CD4-positive, CD25-positive, alpha-beta regulatory T cell (primary cell): ENCODE measurements at regions not wholly inside any gene's neighbourhood (a gene's known extent, or its start where the extent isn't known, plus 50 kb on each side); places are given as distances from the start of the nearest gene placed in this dataset.
A peak's percentile ranks its signal among the peaks of the same experiment; 100 is the strongest.
"Not testable (repeated sequence)": the region's sequence is repeated elsewhere in the genome, so short reads cannot be mapped to it uniquely, and the experiment has no call there.

ENCODE experiments used
- ATAC-seq, 2 donors: fragments of 150-1000 bp; cut with Tn5 transposase; one replicate each; pipeline ENCODE4 v1.10.0; 2021; ENCODE audit warnings: low read depth in 2 of 2, moderate number of reproducible peaks in 2 of 2, moderate library complexity in 1 of 2
- DNase-seq, 3 donors: peaks; one replicate each; pipeline versions ENCODE4 v3.0.0 to v3.0.0-alpha.2; 2012 to 2022; ENCODE audit warnings: mixed read lengths in 1 of 3
- H3K27ac ChIP-seq: one replicate; pipeline ENCODE4 v1.7.0; 2013; ENCODE audit warnings: mild to moderate bottlenecking, low read length; ENCODE audit not compliant: insufficient read depth, poor library complexity, severe bottlenecking
- H3K27me3 ChIP-seq: one replicate; pipeline ENCODE4 v1.7.0; 2013; ENCODE audit warnings: low read length; ENCODE audit not compliant: control insufficient read depth, insufficient read depth
- H3K36me3 ChIP-seq: one replicate; pipeline ENCODE4 v1.7.0; 2013; ENCODE audit warnings: mild to moderate bottlenecking, low read length, moderate library complexity; ENCODE audit not compliant: control insufficient read depth, insufficient read depth
- H3K4me1 ChIP-seq: 2 replicates; pipeline ENCODE4 v1.7.0; 2013; ENCODE audit warnings: mild to moderate bottlenecking, low read length; ENCODE audit not compliant: insufficient read depth, control insufficient read depth, poor library complexity, severe bottlenecking
- H3K4me3 ChIP-seq: one replicate; pipeline ENCODE4 v1.7.0; 2013; ENCODE audit warnings: low read depth, mild to moderate bottlenecking, low read length, moderate library complexity
- H3K9me3 ChIP-seq, 2 experiments: 1 replicate in 1 of 2; 2 replicates in 1 of 2; pipeline ENCODE4 v1.7.0; 2013; ENCODE audit warnings: low read length in 2 of 2, mild to moderate bottlenecking in 1 of 2, moderate library complexity in 1 of 2; ENCODE audit not compliant: control insufficient read depth in 2 of 2
- H3K27ac Mint-ChIP-seq, 3 donors: one replicate each; pipeline ENCODE4 v1.8.0; 2020 to 2022; ENCODE audit warnings: mild to moderate bottlenecking in 3 of 3, mixed read lengths in 3 of 3, moderate library complexity in 2 of 3
- H3K27me3 Mint-ChIP-seq: one replicate; pipeline ENCODE4 v1.8.0; 2022; ENCODE audit warnings: mild to moderate bottlenecking, mixed read lengths
- H3K36me3 Mint-ChIP-seq: one replicate; pipeline ENCODE4 v1.8.0; 2020; ENCODE audit warnings: mixed read lengths
- H3K4me1 Mint-ChIP-seq, 4 donors: one replicate each; pipeline ENCODE4 v1.8.0; 2020 to 2022; ENCODE audit warnings: mixed read lengths in 4 of 4, mild to moderate bottlenecking in 1 of 4
- H3K4me3 Mint-ChIP-seq, 4 donors: one replicate each; pipeline ENCODE4 v1.8.0; 2020 to 2022; ENCODE audit warnings: mild to moderate bottlenecking in 4 of 4, mixed read lengths in 4 of 4, moderate library complexity in 3 of 4
- H3K9me3 Mint-ChIP-seq, 7 donors: one replicate each; pipeline ENCODE4 v1.8.0; 2020 to 2022; ENCODE audit warnings: mixed read lengths in 7 of 7, mild to moderate bottlenecking in 3 of 7, moderate library complexity in 2 of 7

DNA sequence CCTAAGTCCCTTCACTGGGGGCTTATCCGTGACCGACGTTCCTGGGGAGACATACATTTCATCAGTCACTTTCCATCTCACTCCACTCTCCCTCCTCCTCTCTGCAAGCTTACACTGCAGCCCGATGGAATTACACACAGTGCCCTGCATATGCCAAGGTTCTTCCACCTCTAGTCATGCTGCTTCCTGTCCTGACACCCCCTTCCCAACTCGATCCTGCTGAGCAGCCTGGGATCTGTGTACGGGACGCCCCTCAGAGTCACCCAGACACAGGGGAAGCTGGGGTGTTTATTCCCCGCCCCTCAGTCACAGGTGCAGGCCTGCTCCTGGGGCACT, 468.8 kb downstream of the PREX1 start:
- H3K4me3 Mint-ChIP-seq, H3K27ac ChIP-seq, H3K4me1 Mint-ChIP-seq, H3K4me3 ChIP-seq, H3K36me3 Mint-ChIP-seq, H3K27me3 ChIP-seq, DNase-seq, ATAC-seq, H3K27ac Mint-ChIP-seq, H3K36me3 ChIP-seq, H3K4me1 ChIP-seq, H3K9me3 Mint-ChIP-seq, H3K9me3 ChIP-seq: not testable (repeated sequence)
- peaks cover 30% of the 10 kb centered on the region for H3K27me3 Mint-ChIP-seq

GRCh38 chr20:48358176-48359054, 469.4 kb downstream of the PREX1 start:
- no peak overlapping the region for H3K27ac ChIP-seq
- H3K27ac Mint-ChIP-seq: peak overlapping the region in 1 of 3 donors; percentile 21

DNA sequence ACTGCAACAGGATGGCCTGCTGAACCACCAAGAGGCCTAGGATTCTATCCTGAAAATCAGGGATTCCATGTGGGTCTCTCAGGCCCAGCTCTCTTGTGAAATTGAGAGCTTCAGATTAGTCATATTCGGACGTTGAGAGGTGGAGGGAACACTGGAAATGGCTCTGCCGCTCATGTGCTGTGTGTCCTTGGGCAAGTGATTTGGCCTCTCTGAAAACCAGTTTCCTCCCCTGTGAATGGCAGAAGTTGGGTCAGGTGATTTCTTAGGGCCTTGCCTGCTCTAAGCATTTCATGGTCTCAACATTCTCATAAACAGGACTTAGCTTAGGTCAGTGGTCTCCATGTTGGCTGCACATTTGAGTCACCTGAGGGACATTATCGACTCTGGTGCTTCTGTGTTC, 470.1 kb downstream of the PREX1 start:
- H3K4me1 ChIP-seq: no peaks in the 10 kb centered on the region
- no peak overlapping the region for H3K4me3 ChIP-seq
- H3K27me3 Mint-ChIP-seq: peaks cover 28% of the 10 kb centered on the region
- H3K9me3 Mint-ChIP-seq: peaks cover 0 to 7% (median 1%) of the 10 kb centered on the region in 7 donors
- DNase-seq (no peak), ATAC-seq (no peak)
- H3K4me1 Mint-ChIP-seq: no peaks in the 10 kb centered on the region
- H3K4me3 Mint-ChIP-seq: no peak overlapping the region
- no peaks in the 10 kb centered on the region for H3K36me3 ChIP-seq
- H3K9me3 ChIP-seq: no peaks in the 10 kb centered on the region
- no peak overlapping the region for H3K27ac Mint-ChIP-seq
- peaks cover 1% of the 10 kb centered on the region for H3K27me3 ChIP-seq
- no peak overlapping the region for H3K27ac ChIP-seq
- H3K36me3 Mint-ChIP-seq: no peaks in the 10 kb centered on the region

More at GRCh38 chr20:48358176-48359054, 469.4 kb downstream of the PREX1 start:
- DNase-seq (no peak), ATAC-seq (no peak)
- Histone ChIP-seq H3K4me1 (no peaks in the 10 kb centered on the region), H3K27me3 (no peaks in the 10 kb centered on the region), H3K4me3 (no peak overlapping the region), H3K9me3 (no peaks in the 10 kb centered on the region), H3K36me3 (no peaks in the 10 kb centered on the region)
- Mint-ChIP-seq H3K36me3 (no peaks in the 10 kb centered on the region), H3K27me3 (peaks cover 30% of the 10 kb centered on the region), H3K4me1 (no peaks in the 10 kb centered on the region), H3K9me3 (peaks cover 0 to 7% (median 0%) of the 10 kb centered on the region in 7 donors), H3K4me3 (no peak overlapping the region)

DNA sequence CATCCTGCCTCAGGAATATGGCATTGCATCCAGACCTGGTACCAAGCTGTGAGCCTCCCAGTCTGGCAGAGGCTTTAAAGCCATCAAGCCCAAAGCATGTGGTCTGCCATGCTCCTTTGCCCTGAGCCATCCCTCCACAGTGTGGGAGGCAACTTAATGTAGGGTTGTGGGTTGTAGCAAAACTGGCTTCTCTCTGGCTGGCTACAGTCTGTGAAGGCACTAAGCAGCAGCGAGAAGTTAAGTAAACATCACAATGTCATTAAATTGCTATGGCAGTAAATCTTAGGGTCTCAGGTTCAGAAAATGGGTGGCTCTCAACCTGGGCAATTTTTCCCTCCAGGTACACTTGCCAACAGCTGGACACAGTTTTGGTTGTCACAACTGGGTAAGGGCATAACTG, 472.9 kb downstream of the PREX1 start:
- Mint-ChIP-seq H3K27me3 (peaks cover 22% of the 10 kb centered on the region), H3K27ac (no peak overlapping the region), H3K4me1 (no peaks in the 10 kb centered on the region), H3K9me3 (peaks cover 0 to 13% (median 2%) of the 10 kb centered on the region in 7 donors), H3K36me3 (no peaks in the 10 kb centered on the region), H3K4me3 (no peak overlapping the region)
- no peak overlapping the region for H3K4me3 ChIP-seq
- H3K36me3 ChIP-seq: no peaks in the 10 kb centered on the region
- H3K27me3 ChIP-seq: peaks cover 3% of the 10 kb centered on the region
- no peaks in the 10 kb centered on the region for H3K9me3 ChIP-seq
- H3K27ac ChIP-seq: no peak overlapping the region
- ATAC-seq (no peak), DNase-seq (no peak)
- no peaks in the 10 kb centered on the region for H3K4me1 ChIP-seq

DNA sequence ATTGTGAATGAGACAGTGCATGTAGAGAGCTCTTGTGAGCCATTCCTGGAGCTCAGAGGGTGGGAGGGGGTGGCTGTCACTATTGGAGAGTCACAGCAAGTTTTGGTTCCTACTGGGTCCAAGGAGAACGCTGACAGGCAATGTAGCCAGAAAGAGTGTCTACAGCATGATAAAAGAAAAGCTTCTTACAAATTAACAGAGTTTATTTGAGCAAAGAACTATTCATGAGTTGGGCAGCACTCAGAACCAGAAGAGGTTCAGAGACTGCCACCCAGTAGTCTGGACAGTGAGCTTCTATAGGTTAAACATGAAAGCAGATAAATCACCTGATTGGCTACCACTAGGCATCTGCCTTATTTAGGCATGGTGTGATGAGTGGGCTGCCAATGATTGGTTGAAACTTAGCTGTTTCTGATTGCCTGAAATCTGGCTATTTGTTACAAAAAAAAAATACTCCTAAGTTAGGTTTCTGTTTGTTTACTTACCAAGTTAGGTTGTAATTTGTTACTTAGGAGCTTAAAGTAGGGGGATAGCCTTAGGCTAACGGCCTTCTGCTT, 473.4 kb downstream of the PREX1 start:
- ATAC-seq (no peak), DNase-seq (no peak)
- no peaks in the 10 kb centered on the region for H3K36me3 ChIP-seq
- Mint-ChIP-seq H3K4me1 (no peaks in the 10 kb centered on the region), H3K9me3 (peaks cover 0 to 13% (median 2%) of the 10 kb centered on the region in 7 donors), H3K27ac (no peak overlapping the region), H3K27me3 (peaks cover 18% of the 10 kb centered on the region), H3K36me3 (no peaks in the 10 kb centered on the region), H3K4me3 (no peak overlapping the region)
- H3K4me3 ChIP-seq: no peak overlapping the region
- H3K27me3 ChIP-seq: peaks cover 3% of the 10 kb centered on the region
- H3K27ac ChIP-seq: no peak overlapping the region
- no peaks in the 10 kb centered on the region for H3K4me1 ChIP-seq
- H3K9me3 ChIP-seq: no peaks in the 10 kb centered on the region

- Histone ChIP-seq H3K27ac (no peak overlapping the region), H3K36me3 (no peaks in the 10 kb centered on the region), H3K4me1 (no peaks in the 10 kb centered on the region), H3K27me3 (peaks cover 7% of the 10 kb centered on the region), H3K4me3 (no peak overlapping the region), H3K9me3 (no peaks in the 10 kb centered on the region)
- Mint-ChIP-seq H3K9me3 (peaks cover 0 to 13% (median 2%) of the 10 kb centered on the region in 7 donors), H3K27me3 (peaks cover 14% of the 10 kb centered on the region), H3K4me1 (no peaks in the 10 kb centered on the region), H3K4me3 (no peak overlapping the region), H3K27ac (no peak overlapping the region), H3K36me3 (no peaks in the 10 kb centered on the region)
- DNase-seq: no peak
- no peak for ATAC-seq
Measured at GRCh38 chr20:48352628-48353027, 475.2 kb downstream of the PREX1 start.

DNA sequence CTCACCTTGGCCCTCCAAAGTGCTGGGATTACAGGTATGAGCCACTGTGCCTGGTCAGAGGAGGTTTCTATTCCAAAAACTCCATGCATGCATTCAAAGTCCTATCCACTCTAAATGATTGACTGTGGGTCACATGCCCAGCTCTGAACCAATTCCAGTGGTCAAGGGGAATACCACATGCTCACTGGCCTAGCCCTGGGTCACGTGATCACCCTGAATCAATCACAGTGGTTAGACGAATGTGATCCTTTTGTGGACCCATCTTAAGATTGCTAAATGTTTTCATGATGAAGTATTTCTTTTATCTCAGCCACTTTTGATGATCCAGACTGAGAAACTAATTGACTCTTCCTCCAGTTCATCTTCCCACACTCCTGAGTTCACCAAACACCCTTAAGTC, 475.8 kb downstream of the PREX1 start:
- H3K27me3 Mint-ChIP-seq: peaks cover 8% of the 10 kb centered on the region
- H3K27me3 ChIP-seq: peaks cover 8% of the 10 kb centered on the region
- H3K4me3 ChIP-seq: no peak overlapping the region
- H3K4me1 ChIP-seq: no peaks in the 10 kb centered on the region
- H3K4me3 Mint-ChIP-seq: no peak overlapping the region
- no peak for DNase-seq
- H3K4me1 Mint-ChIP-seq: no peaks in the 10 kb centered on the region
- no peak for ATAC-seq
- H3K27ac Mint-ChIP-seq: no peak overlapping the region
- H3K36me3 ChIP-seq: no peaks in the 10 kb centered on the region
- no peaks in the 10 kb centered on the region for H3K36me3 Mint-ChIP-seq
- no peaks in the 10 kb centered on the region for H3K9me3 ChIP-seq
- no peak overlapping the region for H3K27ac ChIP-seq
- peaks cover 0 to 13% (median 2%) of the 10 kb centered on the region in 7 donors for H3K9me3 Mint-ChIP-seq
